Duodenal mucosa (tissue), 2 donors: ENCODE measurements at regions not wholly inside any gene's neighbourhood (a gene's known extent, or its start where the extent isn't known, plus 50 kb on each side); places are given as distances from the start of the nearest gene placed in this dataset.

Experiments used
- H3K27ac ChIP-seq: one replicate; pipeline ENCODE4 v1.7.0; 2013; ENCODE audit warnings: low read depth, low read length
- H3K27me3 ChIP-seq, 2 donors: one replicate each; pipeline ENCODE4 v1.7.0; 2013; ENCODE audit warnings: low read length in 2 of 2, control low read depth in 1 of 2; ENCODE audit not compliant: insufficient read depth in 2 of 2, control insufficient read depth in 1 of 2
- H3K36me3 ChIP-seq, 2 donors: one replicate each; pipeline ENCODE4 v1.7.0; 2013; ENCODE audit warnings: low read length in 2 of 2, control low read depth in 1 of 2; ENCODE audit not compliant: insufficient read depth in 2 of 2, control insufficient read depth in 1 of 2
- H3K4me1 ChIP-seq, 2 donors: one replicate each; pipeline ENCODE4 v1.7.0; 2013; ENCODE audit warnings: low read length in 2 of 2, control low read depth in 1 of 2; ENCODE audit not compliant: insufficient read depth in 2 of 2, control insufficient read depth in 1 of 2
- H3K4me3 ChIP-seq, 2 donors: one replicate each; pipeline ENCODE4 v1.7.0; 2013; ENCODE audit warnings: low read length in 2 of 2, low read depth in 1 of 2
- H3K9ac ChIP-seq, 2 donors: one replicate each; pipeline ENCODE4 v1.7.0; 2013; ENCODE audit warnings: low read length in 2 of 2, low read depth in 1 of 2
- H3K9me3 ChIP-seq, 2 donors: one replicate each; pipeline ENCODE4 v1.7.0; 2013; ENCODE audit warnings: low read length in 2 of 2, control low read depth in 1 of 2; ENCODE audit not compliant: control insufficient read depth in 1 of 2

DNA sequence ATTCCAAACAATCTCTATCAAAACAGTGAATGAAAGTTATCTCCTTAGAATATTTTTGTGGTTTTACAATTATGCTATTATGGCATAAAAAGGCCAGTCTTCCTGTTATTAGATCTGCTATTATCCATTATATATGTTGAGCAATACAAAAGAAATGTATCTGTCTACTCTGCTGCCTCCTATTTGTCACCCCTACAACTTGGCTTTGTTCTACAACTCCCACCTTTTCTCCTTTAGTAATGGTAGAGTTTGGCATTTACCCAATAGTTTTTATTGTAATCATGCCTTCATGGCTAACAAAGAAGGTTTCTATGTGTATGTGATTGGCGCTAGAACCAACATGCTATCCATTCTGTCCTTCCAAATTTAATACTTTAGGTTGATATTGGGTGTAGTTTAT is 189.2 kb upstream of the PRDM9 start:
- H3K36me3 ChIP-seq: no peaks in the 10 kb centered on the region
- no peaks in the 10 kb centered on the region for H3K4me1 ChIP-seq
- no peak overlapping the region for H3K27ac ChIP-seq
- H3K9ac ChIP-seq: no peak overlapping the region
- H3K27me3 ChIP-seq: no peaks in the 10 kb centered on the region
- peaks cover 2 to 3% of the 10 kb centered on the region in 2 donors for H3K9me3 ChIP-seq
- no peak overlapping the region for H3K4me3 ChIP-seq

DNA sequence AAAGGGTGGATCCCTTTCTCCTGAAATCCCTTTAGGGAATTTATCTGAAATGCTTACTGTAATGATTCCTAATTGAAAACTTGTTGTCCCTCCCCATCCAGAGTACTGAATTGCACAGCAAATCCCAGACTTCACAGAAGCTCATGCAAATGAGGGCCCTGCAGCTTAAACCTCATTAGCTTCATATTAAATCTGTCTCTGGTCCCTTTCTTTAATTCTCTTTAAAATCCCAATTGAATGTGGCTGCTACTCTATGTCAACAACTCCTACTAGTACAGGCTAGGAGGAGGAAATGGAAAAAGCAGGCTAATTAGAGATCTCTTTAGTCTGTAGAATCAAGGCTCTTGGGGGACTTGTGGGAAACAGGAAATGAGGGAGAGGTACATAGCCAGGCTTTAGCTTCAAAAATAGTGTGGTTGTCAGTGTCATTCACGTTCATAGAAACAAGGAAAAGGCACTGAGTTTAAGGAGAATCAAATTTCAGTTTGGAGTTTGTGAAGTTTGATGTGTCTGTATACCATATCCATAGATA is 191.3 kb upstream of the PRDM9 start:
- Histone ChIP-seq H3K9me3 (no peaks in the 10 kb centered on the region), H3K36me3 (no peaks in the 10 kb centered on the region), H3K27me3 (no peaks in the 10 kb centered on the region), H3K4me1 (no peaks in the 10 kb centered on the region), H3K4me3 (no peak overlapping the region), H3K9ac (no peak overlapping the region), H3K27ac (no peak overlapping the region)

DNA sequence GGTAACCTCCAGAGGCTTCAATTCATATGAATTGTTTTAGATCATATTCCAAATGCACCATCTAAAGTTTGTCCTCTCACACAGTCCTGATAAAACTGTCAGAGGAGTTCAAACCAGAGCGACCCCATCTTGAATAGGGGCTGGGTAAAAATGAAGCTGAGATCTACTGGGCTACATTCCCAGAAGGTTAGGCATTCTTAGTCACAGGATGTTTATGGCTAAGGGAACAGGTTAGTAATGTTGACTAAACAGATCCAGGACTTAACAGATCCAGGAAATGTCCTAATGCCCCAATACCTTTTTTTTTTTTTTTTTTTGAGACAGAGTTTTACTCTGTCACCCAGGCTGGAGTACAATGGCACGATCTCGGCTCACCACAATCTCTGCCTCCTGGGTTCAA is 192.6 kb upstream of the PRDM9 start:
- no peak overlapping the region for H3K4me3 ChIP-seq
- no peaks in the 10 kb centered on the region for H3K4me1 ChIP-seq
- no peaks in the 10 kb centered on the region for H3K9me3 ChIP-seq
- H3K27ac ChIP-seq: no peak overlapping the region
- no peaks in the 10 kb centered on the region for H3K27me3 ChIP-seq
- H3K36me3 ChIP-seq: no peaks in the 10 kb centered on the region
- H3K9ac ChIP-seq: no peak overlapping the region

DNA sequence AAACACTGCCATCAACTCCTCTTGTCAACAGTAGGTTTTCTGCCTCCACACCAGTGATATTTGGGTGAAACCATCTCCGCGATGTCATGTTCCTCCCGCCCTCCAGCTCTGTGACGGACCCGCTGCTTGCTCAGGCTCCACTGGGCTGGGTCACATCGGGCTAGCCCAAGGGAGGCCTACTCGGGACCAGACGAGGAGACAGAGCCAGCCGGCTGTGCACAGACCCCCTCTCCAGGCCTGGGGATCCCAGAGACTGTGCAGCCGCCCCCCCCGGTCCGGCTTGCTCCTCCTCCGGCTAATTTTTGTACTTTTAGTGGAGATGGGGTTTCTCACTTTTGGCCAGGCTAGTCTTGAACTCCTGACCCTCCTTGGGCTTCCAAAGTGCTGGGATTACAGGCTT is 202.4 kb upstream of the PRDM9 start:
- no peaks in the 10 kb centered on the region for H3K36me3 ChIP-seq
- no peaks in the 10 kb centered on the region for H3K27me3 ChIP-seq
- no peak overlapping the region for H3K4me3 ChIP-seq
- no peak overlapping the region for H3K9ac ChIP-seq
- H3K4me1 ChIP-seq: no peaks in the 10 kb centered on the region
- H3K9me3 ChIP-seq: peaks cover 8 to 19% of the 10 kb centered on the region in 2 donors
- no peak overlapping the region for H3K27ac ChIP-seq

DNA sequence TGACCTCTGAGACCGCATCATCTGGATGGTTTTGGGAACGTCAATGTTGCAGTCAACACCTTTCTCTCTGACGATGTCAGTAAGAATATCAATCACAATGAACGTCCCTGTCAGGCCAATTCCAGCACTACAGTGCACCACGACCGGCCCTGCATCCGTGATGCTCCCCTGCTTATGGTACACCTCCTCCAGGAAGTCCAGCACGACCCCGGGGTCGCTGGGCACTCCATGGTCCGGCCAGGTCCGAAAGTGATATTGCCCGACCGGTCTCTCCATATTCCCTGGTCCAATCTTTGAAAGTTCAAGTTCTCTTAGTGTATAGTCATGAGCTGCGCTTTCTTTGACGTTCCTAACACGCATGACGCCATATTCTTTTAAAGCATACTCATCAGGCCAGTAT is 203.6 kb upstream of the PRDM9 start:
- H3K9me3 ChIP-seq: peaks cover 8 to 19% of the 10 kb centered on the region in 2 donors
- H3K27ac ChIP-seq: no peak overlapping the region
- no peak overlapping the region for H3K9ac ChIP-seq
- H3K27me3 ChIP-seq: no peaks in the 10 kb centered on the region
- no peak overlapping the region for H3K4me3 ChIP-seq
- H3K36me3 ChIP-seq: no peaks in the 10 kb centered on the region
- no peaks in the 10 kb centered on the region for H3K4me1 ChIP-seq

DNA sequence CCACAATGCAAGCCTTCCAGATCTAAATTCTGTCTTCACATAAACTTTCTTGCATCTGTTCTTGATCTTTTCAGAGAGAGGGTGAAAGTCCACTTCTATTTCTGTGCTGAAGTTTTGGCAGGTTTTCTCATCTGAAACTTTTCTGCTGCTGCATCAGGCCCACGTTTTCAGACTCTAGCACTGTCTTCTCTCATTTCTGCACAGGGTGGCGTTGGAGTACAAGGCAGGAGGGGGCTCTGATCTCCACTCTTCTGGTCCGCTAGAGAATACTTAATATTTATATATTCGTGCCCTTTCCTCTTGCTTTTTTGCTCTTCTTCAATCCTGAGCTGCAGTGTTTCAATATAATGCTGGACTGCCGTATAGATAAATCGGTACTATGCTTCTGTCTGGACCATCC is 204.0 kb upstream of the PRDM9 start:
- Histone ChIP-seq H3K9me3 (peaks cover 8 to 19% of the 10 kb centered on the region in 2 donors), H3K4me3 (no peak overlapping the region), H3K9ac (no peak overlapping the region), H3K27ac (no peak overlapping the region), H3K36me3 (no peaks in the 10 kb centered on the region), H3K4me1 (no peaks in the 10 kb centered on the region), H3K27me3 (no peaks in the 10 kb centered on the region)

DNA sequence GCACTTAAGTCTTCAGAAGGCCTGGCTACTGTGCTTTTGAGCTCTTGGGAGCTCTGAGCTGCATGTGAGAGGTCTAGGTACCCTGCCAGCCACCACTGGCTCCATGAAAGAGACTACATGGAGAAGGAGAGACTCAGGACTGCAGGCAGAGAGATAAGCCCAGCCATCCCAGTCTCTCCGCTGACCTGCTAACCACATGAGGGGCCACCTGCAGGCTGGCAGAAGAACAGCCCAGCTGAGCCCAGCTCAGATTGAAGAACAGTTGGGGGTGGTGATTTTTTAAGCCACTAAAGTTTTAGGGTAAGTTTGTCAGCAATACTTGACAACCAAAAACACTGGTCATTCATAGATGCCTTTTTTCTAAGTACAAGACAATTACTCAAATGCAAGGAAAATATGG is 205.0 kb upstream of the PRDM9 start:
- peaks cover 8 to 19% of the 10 kb centered on the region in 2 donors for H3K9me3 ChIP-seq

DNA sequence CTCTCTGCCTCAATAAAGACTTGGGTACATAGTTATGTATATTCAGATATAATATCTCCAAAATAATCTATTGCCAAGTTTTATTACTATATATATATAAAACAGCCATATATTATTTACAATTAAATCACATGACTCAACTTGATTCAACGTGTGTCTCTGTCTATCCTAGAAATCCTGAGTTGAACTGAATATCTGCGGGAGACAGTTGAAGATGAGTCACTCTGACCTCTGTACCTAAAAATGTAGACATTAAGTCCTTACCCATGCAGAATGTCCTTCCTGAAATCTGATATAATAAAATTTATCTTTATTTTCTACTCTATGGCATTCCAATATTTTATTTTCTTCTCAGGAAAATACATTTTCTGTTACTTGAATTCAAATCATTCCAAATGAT is 218.2 kb upstream of the PRDM9 start:
- Histone ChIP-seq H3K27ac (no peak overlapping the region), H3K27me3 (no peaks in the 10 kb centered on the region), H3K9ac (no peak overlapping the region), H3K4me3 (no peak overlapping the region), H3K4me1 (no peaks in the 10 kb centered on the region), H3K9me3 (peaks cover 0 to 2% of the 10 kb centered on the region in 2 donors), H3K36me3 (no peaks in the 10 kb centered on the region)

More for the DNA sequence above, 205.0 kb upstream of the PRDM9 start:
- Histone ChIP-seq H3K27me3 (no peaks in the 10 kb centered on the region), H3K27ac (no peak overlapping the region), H3K36me3 (no peaks in the 10 kb centered on the region), H3K9ac (no peak overlapping the region), H3K4me3 (no peak overlapping the region), H3K4me1 (no peaks in the 10 kb centered on the region)

DNA sequence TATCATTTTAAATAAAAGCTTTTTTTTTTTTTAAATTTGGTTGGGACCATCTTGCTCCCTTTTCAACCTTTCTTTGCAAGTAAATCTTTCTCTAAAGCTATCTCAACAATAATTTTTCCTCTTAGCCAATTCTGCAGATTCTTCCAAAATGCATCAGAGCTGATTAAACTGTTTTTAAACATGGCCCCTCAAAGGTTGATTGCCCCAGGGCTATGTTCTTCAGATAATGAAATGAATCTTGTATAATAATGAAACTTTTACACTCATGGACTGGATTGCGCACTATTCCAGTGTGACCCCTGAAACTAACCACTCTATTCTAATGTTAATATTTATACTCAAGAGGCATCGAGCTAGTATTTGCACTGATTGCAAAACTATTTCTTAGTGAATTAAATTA is 222.8 kb upstream of the PRDM9 start:
- H3K27me3 ChIP-seq: no peaks in the 10 kb centered on the region
- no peaks in the 10 kb centered on the region for H3K36me3 ChIP-seq
- H3K9ac ChIP-seq: no peak overlapping the region
- H3K4me3 ChIP-seq: no peak overlapping the region
- no peak overlapping the region for H3K27ac ChIP-seq
- no peaks in the 10 kb centered on the region for H3K4me1 ChIP-seq
- peaks cover 0 to 2% of the 10 kb centered on the region in 2 donors for H3K9me3 ChIP-seq

DNA sequence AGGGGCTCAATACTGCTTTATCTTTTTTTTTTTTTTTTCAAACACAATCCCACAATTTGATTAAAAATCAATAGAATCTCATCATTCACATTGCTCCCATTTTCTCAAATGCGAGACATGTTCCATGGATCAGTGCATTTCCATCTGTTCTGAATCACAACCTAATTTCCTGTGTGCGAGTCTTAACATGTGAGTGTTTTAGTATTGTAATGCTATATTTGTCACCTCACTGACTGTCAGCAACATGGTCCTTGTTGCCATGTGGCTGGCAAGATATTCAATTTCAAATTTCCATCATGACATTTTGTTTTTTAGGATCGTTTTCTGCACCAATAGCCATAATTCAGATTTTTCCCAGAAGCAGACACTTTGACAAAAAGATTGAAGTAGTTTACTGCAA is 233.2 kb upstream of the PRDM9 start:
- Histone ChIP-seq H3K9ac (no peak overlapping the region), H3K4me1 (no peaks in the 10 kb centered on the region), H3K27ac (no peak overlapping the region), H3K27me3 (no peaks in the 10 kb centered on the region), H3K4me3 (no peak overlapping the region), H3K36me3 (no peaks in the 10 kb centered on the region), H3K9me3 (peaks cover 5 to 8% of the 10 kb centered on the region in 2 donors)

DNA sequence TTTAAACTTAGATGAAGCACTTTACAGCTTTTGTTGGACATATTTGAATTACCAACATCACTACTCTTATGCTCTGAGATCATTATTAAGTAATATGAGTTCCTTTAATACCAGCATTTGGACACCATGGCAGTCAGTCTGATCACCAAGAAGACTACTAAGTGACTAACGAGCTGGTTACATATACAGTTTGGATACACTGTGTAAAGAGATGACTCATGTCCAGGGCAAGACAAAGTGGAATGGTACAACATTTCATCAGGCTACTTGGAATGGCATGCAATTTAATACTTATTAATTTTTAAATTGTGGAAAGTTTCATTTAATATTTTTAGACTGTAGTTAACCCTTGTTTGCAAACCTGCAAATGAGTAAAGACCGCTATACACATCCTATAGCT is 237.4 kb upstream of the PRDM9 start:
- Histone ChIP-seq H3K27ac (no peak overlapping the region), H3K27me3 (no peaks in the 10 kb centered on the region), H3K4me3 (no peak overlapping the region), H3K36me3 (no peaks in the 10 kb centered on the region), H3K9ac (no peak overlapping the region), H3K9me3 (peaks cover 3 to 8% of the 10 kb centered on the region in 2 donors), H3K4me1 (no peaks in the 10 kb centered on the region)
